ENCODE measurements at regions not wholly inside any gene's neighbourhood (a gene's known extent, or its start where the extent isn't known, plus 50 kb on each side); places are given as distances from the start of the nearest gene placed in this dataset.

DNA sequence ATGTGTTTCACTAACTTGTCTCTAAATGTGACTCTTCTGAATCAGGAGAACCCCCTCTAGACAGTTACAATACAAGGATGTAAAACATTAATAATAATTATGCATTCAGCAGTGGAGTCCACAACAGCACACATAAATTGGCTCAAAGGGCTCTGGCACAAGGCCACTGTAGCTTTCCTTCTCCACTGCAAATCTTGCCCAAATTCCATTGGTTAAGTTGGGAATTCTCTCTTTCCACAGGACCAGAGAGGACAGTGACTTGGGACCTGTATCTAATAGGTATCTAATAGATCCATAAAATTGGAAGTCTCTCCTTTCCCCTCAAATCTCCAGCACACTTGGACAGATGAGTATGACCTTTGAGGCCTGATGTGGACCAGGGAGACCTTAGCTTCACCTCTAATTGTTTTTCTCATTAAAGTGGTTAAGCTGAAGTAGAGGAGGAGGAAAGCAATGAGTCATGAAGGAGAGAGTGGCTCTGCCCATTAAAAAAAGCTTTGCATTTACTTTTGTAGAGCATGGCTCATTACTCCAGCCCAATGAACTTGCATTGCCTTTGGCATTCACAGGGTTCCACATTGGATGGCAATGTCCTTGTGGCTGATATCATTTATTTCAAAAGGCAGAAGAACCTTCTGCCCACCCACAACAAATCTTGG, 72.3 kb upstream of the SH3RF1 start:
- DNase-seq (ENCODE audit: low read depth): peak; percentile 48
- no peak overlapping the region for H3K4me3 ChIP-seq (ENCODE audit: control insufficient read depth, low read depth, low read length)
- TF ChIP-seq, protein P1, sequence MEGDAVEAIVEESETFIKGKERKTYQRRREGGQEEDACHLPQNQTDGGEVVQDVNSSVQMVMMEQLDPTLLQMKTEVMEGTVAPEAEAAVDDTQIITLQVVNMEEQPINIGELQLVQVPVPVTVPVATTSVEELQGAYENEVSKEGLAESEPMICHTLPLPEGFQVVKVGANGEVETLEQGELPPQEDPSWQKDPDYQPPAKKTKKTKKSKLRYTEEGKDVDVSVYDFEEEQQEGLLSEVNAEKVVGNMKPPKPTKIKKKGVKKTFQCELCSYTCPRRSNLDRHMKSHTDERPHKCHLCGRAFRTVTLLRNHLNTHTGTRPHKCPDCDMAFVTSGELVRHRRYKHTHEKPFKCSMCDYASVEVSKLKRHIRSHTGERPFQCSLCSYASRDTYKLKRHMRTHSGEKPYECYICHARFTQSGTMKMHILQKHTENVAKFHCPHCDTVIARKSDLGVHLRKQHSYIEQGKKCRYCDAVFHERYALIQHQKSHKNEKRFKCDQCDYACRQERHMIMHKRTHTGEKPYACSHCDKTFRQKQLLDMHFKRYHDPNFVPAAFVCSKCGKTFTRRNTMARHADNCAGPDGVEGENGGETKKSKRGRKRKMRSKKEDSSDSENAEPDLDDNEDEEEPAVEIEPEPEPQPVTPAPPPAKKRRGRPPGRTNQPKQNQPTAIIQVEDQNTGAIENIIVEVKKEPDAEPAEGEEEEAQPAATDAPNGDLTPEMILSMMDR (conservative IDR thresholded peaks at IDR 0.05; ENCODE audit: control insufficient read depth, insufficient read depth, low read depth, low read length): no peak

DNA sequence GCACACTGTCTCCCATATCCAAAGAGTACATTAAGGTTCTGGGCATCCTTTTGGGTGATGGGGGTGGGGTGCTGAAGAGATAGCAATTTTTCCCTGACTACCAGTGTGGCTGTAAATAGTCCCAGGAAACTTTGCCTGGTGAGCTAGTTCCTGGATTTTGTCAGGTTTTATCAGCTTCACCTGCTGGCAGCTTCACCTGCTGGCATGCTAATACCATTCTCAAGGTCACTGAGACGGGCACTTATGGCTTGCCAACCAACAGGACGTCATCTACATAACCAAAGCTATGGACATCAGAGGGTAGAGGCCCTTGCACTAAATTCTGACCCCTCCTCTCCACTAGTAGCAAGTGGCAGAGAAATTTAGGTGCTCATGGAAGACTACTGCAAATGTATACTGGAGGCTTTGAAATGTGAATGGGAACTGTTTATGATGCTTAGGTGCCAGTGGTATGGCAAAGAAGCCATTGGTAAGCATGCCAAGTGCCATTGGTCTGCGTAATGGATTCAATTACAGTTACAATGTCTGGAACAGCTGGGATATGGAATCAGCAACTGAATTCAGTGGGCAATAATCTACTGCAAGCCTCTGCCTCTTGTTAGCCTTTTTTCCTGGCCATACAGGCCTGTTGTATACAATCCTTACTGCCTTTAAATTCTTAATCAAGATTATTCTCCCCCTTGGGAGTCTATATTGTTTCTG, 71.6 kb upstream of the SH3RF1 start:
- TF ChIP-seq, protein P1 (conservative IDR thresholded peaks at IDR 0.05; ENCODE audit: control insufficient read depth, insufficient read depth, low read depth, low read length): no peak
- H3K4me3 ChIP-seq (ENCODE audit: control insufficient read depth, low read depth, low read length): no peak overlapping the region
- no peak for DNase-seq (ENCODE audit: low read depth)

DNA sequence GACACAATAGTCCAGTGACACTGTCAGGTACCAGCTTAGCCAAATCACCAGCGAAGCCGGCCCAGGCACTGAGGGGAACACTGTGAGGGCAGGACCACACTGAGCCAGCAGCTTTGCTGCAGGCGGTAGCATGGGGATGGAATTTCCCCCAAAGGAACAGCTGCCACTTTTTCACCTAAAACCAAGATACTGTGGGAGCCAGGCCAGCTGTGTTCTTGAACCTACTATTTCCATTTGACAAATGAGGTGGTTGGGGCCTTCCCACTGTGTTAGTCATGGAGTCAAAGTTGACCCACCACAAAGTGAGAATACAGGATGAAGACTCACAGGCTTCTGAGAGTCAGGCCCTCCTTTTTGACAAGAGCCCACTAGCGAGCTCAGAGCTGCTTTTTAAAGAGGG, 70.7 kb upstream of the SH3RF1 start:
- H3K4me3 ChIP-seq (ENCODE audit: control insufficient read depth, low read depth, low read length): no peak overlapping the region
- DNase-seq (ENCODE audit: low read depth): peak; percentile 85
- TF ChIP-seq, protein P1 (conservative IDR thresholded peaks at IDR 0.05; ENCODE audit: control insufficient read depth, insufficient read depth, low read depth, low read length): no peak

DNA sequence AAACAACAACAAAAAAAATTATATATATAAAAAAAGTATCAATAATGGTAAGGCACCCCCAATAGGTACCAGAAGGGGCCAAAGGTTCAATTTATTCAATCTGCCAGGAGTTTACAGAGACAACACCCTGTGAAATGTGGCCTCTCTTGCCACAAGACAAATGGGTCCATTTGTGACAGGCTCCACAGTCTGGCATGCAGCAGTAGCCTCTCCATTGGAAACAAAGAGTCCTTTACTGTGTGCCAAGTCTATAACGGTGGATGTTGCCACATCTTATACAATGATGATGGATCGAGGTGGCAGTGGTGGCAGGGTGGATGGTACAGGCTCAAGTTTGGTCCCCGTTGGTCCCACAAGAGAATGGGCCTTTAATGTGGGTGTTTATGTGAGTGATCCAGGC, 70.1 kb upstream of the SH3RF1 start:
- no peak overlapping the region for H3K4me3 ChIP-seq (ENCODE audit: control insufficient read depth, low read depth, low read length)
- DNase-seq (ENCODE audit: low read depth): no peak
- TF ChIP-seq, protein P1 (conservative IDR thresholded peaks at IDR 0.05; ENCODE audit: control insufficient read depth, insufficient read depth, low read depth, low read length): no peak

DNA sequence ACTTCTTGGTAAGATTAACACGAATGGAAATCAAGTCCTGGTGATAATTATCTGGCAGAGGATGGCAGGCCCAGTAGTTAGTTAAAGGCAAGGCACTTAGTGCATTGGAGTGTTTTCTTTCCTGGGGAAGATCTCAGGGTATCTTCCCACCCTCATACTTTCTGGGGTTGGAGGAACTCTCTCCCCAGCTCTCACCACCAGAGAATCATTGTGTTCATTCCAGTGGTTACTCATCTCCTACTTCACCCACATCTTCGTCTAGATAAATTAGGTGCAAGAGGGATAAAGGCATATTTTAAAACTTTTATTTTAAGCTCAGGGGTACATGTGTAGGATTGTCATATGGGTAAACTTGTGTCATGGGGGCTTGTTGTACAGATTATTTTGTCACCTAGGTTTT, 67.5 kb upstream of the SH3RF1 start:
- TF ChIP-seq, protein P1 (conservative IDR thresholded peaks at IDR 0.05; ENCODE audit: control insufficient read depth, insufficient read depth, low read depth, low read length): no peak
- H3K4me3 ChIP-seq (ENCODE audit: control insufficient read depth, low read depth, low read length): no peak overlapping the region
- no peak for DNase-seq (ENCODE audit: low read depth)

DNA sequence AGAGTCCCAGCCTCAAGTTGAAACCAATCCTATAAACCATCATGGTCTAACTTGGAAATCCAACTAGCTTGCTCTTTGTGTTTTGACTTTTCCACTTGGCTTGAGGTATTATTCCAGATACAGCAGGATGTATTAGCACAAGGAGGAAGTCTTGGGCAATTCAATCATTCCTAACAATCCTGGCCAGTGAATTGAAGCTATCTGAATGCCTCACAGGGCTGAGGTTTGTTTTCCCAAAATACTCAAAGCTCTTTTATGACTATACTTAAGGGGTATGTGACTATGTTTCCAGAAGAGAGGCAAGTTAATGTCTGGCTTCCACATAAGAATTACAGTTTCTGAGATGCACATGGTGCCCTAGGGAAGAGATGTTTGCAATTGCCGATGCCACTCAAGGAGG, 66.8 kb upstream of the SH3RF1 start:
- no peak overlapping the region for H3K4me3 ChIP-seq (ENCODE audit: control insufficient read depth, low read depth, low read length)
- DNase-seq (ENCODE audit: low read depth): peak; percentile 88
- TF ChIP-seq, protein P1 (conservative IDR thresholded peaks at IDR 0.05; ENCODE audit: control insufficient read depth, insufficient read depth, low read depth, low read length): no peak
